ENCODE measurements at regions not wholly inside any gene's neighbourhood (a gene's known extent, or its start where the extent isn't known, plus 50 kb on each side); places are given as distances from the start of the nearest gene placed in this dataset.

- no peak for TF ChIP-seq ZFX (IDR thresholded peaks at IDR 0.05)
- TF ChIP-seq, protein P1, sequence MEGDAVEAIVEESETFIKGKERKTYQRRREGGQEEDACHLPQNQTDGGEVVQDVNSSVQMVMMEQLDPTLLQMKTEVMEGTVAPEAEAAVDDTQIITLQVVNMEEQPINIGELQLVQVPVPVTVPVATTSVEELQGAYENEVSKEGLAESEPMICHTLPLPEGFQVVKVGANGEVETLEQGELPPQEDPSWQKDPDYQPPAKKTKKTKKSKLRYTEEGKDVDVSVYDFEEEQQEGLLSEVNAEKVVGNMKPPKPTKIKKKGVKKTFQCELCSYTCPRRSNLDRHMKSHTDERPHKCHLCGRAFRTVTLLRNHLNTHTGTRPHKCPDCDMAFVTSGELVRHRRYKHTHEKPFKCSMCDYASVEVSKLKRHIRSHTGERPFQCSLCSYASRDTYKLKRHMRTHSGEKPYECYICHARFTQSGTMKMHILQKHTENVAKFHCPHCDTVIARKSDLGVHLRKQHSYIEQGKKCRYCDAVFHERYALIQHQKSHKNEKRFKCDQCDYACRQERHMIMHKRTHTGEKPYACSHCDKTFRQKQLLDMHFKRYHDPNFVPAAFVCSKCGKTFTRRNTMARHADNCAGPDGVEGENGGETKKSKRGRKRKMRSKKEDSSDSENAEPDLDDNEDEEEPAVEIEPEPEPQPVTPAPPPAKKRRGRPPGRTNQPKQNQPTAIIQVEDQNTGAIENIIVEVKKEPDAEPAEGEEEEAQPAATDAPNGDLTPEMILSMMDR (conservative IDR thresholded peaks at IDR 0.05) = no peak
These were observed 145.5 kb downstream of the SLC6A15 start for GRCh38 chr12:84767079-84767478.

GRCh38 chr12:84766375-84766774 is 146.2 kb downstream of the SLC6A15 start:
- no peak for TF ChIP-seq ZFX (IDR thresholded peaks at IDR 0.05)
- TF ChIP-seq, protein P1 (conservative IDR thresholded peaks at IDR 0.05) = no peak
- no peak overlapping the region for H3K27ac ChIP-seq

More at GRCh38 chr12:84767079-84767478, 145.5 kb downstream of the SLC6A15 start:
- no peak overlapping the region for H3K27ac ChIP-seq

- H3K27ac ChIP-seq = no peak overlapping the region
- no peak for TF ChIP-seq ZFX (IDR thresholded peaks at IDR 0.05)
- TF ChIP-seq, protein P1 (conservative IDR thresholded peaks at IDR 0.05) = no peak
These were observed 148.6 kb downstream of the SLC6A15 start for GRCh38 chr12:84764001-84764400.

- TF ChIP-seq ZFX (IDR thresholded peaks at IDR 0.05) = no peak
- TF ChIP-seq, protein P1 (conservative IDR thresholded peaks at IDR 0.05) = no peak
These were observed 149.5 kb downstream of the SLC6A15 start for GRCh38 chr12:84763107-84763506.

GRCh38 chr12:84760091-84760865 is 152.3 kb downstream of the SLC6A15 start:
- TF ChIP-seq, protein P1 (conservative IDR thresholded peaks at IDR 0.05) = no peak
- no peak for TF ChIP-seq ZFX (IDR thresholded peaks at IDR 0.05)
- no peak overlapping the region for H3K27ac ChIP-seq

More at GRCh38 chr12:84763107-84763506, 149.5 kb downstream of the SLC6A15 start:
- no peak overlapping the region for H3K27ac ChIP-seq

DNA sequence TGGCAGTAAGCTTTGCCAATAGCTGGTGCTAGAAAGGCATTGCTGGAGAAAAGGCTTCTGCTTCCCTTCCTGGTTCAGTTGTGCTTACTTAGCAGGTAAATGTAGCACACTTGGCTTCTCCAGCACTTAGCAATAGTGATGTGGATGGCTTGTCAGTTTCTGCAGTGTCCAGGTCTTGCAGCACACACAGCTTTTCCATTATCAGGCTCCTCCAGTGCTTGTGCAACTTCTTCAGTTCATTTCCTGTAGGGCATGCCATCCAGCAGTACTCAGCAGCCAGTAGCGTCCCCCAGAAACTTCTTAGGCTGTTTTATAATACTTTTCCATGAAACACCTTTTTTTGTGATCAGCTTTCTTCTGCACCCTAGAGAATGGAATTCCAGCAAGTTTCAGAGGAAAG is 154.6 kb downstream of the SLC6A15 start:
- TF ChIP-seq, protein P1 (conservative IDR thresholded peaks at IDR 0.05) = no peak
- TF ChIP-seq ZFX (IDR thresholded peaks at IDR 0.05) = no peak
- H3K27ac ChIP-seq = no peak overlapping the region

GRCh38 chr12:84756961-84757360 is 155.6 kb downstream of the SLC6A15 start:
- no peak overlapping the region for H3K27ac ChIP-seq
- no peak for TF ChIP-seq ZFX (IDR thresholded peaks at IDR 0.05)
- TF ChIP-seq, protein P1 (conservative IDR thresholded peaks at IDR 0.05) = no peak
